Vagina (tissue), 2 donors: ENCODE measurements at regions not wholly inside any gene's neighbourhood (a gene's known extent, or its start where the extent isn't known, plus 50 kb on each side); places are given as distances from the start of the nearest gene placed in this dataset.

Experiments
- DNase-seq, 2 donors: peaks; one replicate each; pipeline ENCODE4 v3.0.0-alpha.2; 2017; ENCODE audit errors: extremely low spot score in 2 of 2
- H3K27ac ChIP-seq: fragments of 200-600 bp; sonication (generic); one replicate; pipeline ENCODE4 v1.5.1; 2019
- H3K27me3 ChIP-seq: fragments of 200-600 bp; sonication (generic); one replicate; pipeline ENCODE4 v1.5.1; 2019
- H3K36me3 ChIP-seq, 2 donors: fragments of 200-600 bp; sonication (generic); one replicate each; pipeline ENCODE4 v1.5.1; 2017 to 2019
- H3K4me1 ChIP-seq: fragments of 200-600 bp; sonication (generic); one replicate; pipeline ENCODE4 v1.5.1; 2019
- H3K4me3 ChIP-seq, 2 donors: fragments of 200-600 bp; sonication (generic); 1 replicate in 1 of 2; 2 replicates in 1 of 2; pipeline ENCODE4 v1.5.1; 2016 to 2019
- H3K9me3 ChIP-seq: fragments of 200-600 bp; sonication (generic); one replicate; pipeline ENCODE4 v1.5.1; 2019
- POLR2A ChIP-seq, 2 donors: fragments of 450-650 bp; IDR thresholded peaks; one replicate each; pipeline ENCODE4 v1.6.1; 2017; ENCODE audit warnings: antibody characterized with exemption in 2 of 2, mild to moderate bottlenecking in 2 of 2, moderate library complexity in 2 of 2
- POLR2AphosphoS5 ChIP-seq, 2 donors: sonication (generic); formaldehyde crosslinking; IDR thresholded peaks; one replicate each; pipeline ENCODE4 v1.9.0; 2017; ENCODE audit warnings: antibody characterized with exemption in 2 of 2, mild to moderate bottlenecking in 2 of 2, low read depth in 1 of 2; ENCODE audit not compliant: insufficient read depth in 1 of 2
- intact Hi-C: fragments of 100-400 bp; cut with DNase I; formaldehyde crosslinking; loops from one replicate; pipeline ENCODE4 v1.15.1; 2023
- TF ChIP-seq, protein P1 (sequence below), 3 experiments: fragments of 450-650 bp in 2 of 3; fragments of 200-600 bp in 1 of 3; sonication (generic) in 1 of 3; IDR thresholded peaks; one replicate each; pipeline ENCODE4 v1.5.1; 2017 to 2019; ENCODE audit warnings: antibody characterized with exemption in 3 of 3, mild to moderate bottlenecking in 2 of 3, moderate library complexity in 2 of 3

DNA sequence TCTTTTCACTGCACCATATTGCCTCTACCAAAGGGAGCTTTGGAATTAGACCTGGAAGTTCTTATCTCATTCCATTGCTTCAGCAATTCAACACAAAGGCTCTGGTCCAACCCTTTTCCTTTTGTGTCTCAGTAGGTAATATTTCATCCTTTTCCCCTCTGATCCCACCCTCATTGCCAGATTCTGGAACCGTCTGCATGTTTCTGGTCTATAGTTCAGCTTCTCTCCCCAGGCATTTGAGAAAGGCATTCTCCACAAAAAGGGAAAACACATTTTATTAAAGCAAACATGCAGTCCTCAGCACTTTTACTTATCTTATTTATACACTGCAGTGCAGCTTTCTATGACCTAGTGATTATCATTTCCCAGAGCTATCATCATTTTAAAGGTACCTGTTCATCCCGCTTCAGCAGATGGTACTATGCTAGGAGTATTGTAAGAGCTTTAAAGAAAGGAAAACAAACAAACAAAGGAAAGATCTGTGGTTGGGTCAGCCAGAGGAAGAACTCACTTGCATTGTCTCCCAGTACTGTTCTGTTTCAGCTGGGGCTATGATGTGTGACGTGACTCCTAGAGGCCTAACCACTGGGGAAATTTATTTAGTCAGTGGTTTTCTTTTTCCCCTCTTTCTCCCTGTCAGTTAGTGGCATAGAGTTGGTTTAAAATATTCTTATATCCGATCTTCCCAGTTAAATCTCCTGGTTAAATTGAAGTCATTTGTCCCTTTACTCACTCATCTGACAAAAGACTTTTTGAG lies 269.2 kb downstream of the TMEM38B start:
- no peak for DNase-seq
- Histone ChIP-seq H3K4me1 (no peaks in the 10 kb centered on the region), H3K4me3 (no peak overlapping the region), H3K27ac (no peak overlapping the region), H3K36me3 (no peaks in the 10 kb centered on the region), H3K9me3 (no peaks in the 10 kb centered on the region), H3K27me3 (no peaks in the 10 kb centered on the region)
- intact Hi-C loops: no loop called here
- TF ChIP-seq, protein P1, sequence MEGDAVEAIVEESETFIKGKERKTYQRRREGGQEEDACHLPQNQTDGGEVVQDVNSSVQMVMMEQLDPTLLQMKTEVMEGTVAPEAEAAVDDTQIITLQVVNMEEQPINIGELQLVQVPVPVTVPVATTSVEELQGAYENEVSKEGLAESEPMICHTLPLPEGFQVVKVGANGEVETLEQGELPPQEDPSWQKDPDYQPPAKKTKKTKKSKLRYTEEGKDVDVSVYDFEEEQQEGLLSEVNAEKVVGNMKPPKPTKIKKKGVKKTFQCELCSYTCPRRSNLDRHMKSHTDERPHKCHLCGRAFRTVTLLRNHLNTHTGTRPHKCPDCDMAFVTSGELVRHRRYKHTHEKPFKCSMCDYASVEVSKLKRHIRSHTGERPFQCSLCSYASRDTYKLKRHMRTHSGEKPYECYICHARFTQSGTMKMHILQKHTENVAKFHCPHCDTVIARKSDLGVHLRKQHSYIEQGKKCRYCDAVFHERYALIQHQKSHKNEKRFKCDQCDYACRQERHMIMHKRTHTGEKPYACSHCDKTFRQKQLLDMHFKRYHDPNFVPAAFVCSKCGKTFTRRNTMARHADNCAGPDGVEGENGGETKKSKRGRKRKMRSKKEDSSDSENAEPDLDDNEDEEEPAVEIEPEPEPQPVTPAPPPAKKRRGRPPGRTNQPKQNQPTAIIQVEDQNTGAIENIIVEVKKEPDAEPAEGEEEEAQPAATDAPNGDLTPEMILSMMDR (IDR thresholded peaks at IDR 0.05): no peak
- TF ChIP-seq POLR2AphosphoS5 (IDR thresholded peaks at IDR 0.05; ENCODE audit: insufficient read depth in 1 of 2, low read depth in 1 of 2) (no peak), POLR2A (IDR thresholded peaks at IDR 0.05) (no peak)

DNA sequence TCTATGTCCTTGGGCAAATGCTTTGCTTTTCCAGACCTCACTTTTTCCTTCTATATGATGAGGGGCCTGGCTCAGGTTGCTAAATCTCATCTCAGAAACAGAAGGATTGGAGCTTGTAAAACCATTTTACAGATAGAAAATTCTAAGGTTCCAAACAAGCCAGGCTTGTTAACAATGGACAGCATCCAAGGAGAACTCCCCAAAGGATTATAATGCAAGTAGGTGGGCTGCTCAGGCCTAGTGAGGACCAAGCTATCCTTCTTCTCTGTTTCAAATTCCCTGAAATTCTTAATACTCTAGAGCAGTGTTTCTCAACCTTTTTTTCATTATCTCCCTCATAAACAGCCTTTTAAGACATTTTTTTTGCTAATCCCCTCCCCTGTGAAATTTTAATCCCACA lies 269.8 kb downstream of the TMEM38B start:
- no peak for DNase-seq
- intact Hi-C loops: no loop called here

DNA sequence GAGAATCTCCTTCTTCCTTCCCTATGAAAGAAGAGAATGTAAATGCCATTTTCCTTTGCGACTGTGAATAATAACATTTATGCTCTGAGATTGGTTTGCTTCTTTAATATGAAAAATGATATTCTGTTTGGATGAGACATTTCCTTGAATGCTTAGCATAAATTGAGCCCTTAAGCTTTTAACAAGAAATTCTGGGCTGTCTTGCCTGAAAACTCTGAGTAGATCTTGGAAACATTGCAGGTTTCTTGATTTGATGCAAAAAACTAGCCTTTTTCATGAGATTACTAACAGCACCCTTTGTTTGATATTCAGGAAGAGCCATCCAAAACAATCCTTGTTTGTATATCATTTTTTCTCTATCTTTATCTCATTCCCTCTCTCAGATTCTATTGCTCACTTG lies 272.5 kb downstream of the TMEM38B start:
- no peak for DNase-seq

More for the DNA sequence above, 269.8 kb downstream of the TMEM38B start:
- Histone ChIP-seq H3K4me3 (no peak overlapping the region), H3K36me3 (no peaks in the 10 kb centered on the region), H3K4me1 (no peaks in the 10 kb centered on the region), H3K9me3 (no peaks in the 10 kb centered on the region), H3K27ac (no peak overlapping the region), H3K27me3 (no peaks in the 10 kb centered on the region)
- TF ChIP-seq POLR2A (IDR thresholded peaks at IDR 0.05) (no peak), POLR2AphosphoS5 (IDR thresholded peaks at IDR 0.05; ENCODE audit: insufficient read depth in 1 of 2, low read depth in 1 of 2) (no peak)
- TF ChIP-seq, protein P1 (IDR thresholded peaks at IDR 0.05): no peak

DNA sequence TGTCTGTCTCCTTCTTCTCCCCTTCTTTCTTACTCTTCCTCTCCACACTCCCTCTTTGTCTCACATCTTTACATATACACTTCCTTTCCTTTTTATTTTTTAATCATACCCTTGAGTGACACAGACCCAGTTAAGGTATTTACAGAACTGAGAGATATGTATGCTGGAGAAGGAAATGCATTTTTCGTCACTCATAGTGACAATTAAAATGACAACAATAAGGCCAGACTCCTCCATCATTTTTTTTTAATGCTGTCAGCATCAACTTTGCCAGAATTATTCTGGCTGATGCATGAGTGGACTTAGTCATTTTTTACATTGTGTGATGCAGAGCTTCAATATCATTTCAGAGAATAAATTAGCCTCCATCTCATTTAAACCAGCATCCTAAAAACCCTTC lies 272.9 kb downstream of the TMEM38B start:
- Histone ChIP-seq H3K9me3 (no peaks in the 10 kb centered on the region), H3K4me1 (no peaks in the 10 kb centered on the region), H3K27ac (no peak overlapping the region), H3K4me3 (no peak overlapping the region), H3K36me3 (no peaks in the 10 kb centered on the region), H3K27me3 (no peaks in the 10 kb centered on the region)
- TF ChIP-seq, protein P1 (IDR thresholded peaks at IDR 0.05): no peak
- no peak for TF ChIP-seq POLR2A (IDR thresholded peaks at IDR 0.05)
- TF ChIP-seq POLR2AphosphoS5 (IDR thresholded peaks at IDR 0.05; ENCODE audit: insufficient read depth in 1 of 2, low read depth in 1 of 2): no peak
- intact Hi-C loops: no loop called here
- DNase-seq: no peak

More for the DNA sequence above, 272.5 kb downstream of the TMEM38B start:
- no peaks in the 10 kb centered on the region for H3K9me3 ChIP-seq
- intact Hi-C loops: no loop called here
- H3K27me3 ChIP-seq: no peaks in the 10 kb centered on the region
- no peaks in the 10 kb centered on the region for H3K4me1 ChIP-seq
- TF ChIP-seq POLR2A (IDR thresholded peaks at IDR 0.05) (no peak), POLR2AphosphoS5 (IDR thresholded peaks at IDR 0.05; ENCODE audit: insufficient read depth in 1 of 2, low read depth in 1 of 2) (no peak)
- TF ChIP-seq, protein P1 (IDR thresholded peaks at IDR 0.05): no peak
- H3K27ac ChIP-seq: no peak overlapping the region
- no peaks in the 10 kb centered on the region for H3K36me3 ChIP-seq
- H3K4me3 ChIP-seq: no peak overlapping the region

DNA sequence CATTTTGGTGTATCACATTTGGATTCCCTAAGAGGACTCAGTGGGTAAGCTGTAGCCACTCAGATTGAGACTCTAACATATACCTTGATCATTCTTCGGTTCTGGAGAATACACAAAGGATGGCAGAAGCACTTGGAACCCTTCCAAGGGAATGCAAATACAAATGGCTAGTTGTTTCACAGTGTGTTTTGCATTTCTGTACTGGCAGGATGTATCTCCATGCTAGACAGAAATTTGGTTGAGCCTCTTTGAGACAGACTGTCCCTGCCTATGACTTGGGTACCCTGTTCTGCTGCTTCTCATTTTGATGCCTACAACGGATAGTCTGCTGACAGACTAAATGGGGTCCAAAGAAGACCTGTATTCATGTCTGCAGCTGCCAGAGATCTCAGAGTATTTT lies 273.5 kb downstream of the TMEM38B start:
- DNase-seq: no peak
- TF ChIP-seq, protein P1 (IDR thresholded peaks at IDR 0.05): no peak
- TF ChIP-seq POLR2AphosphoS5 (IDR thresholded peaks at IDR 0.05; ENCODE audit: insufficient read depth in 1 of 2, low read depth in 1 of 2) (no peak), POLR2A (IDR thresholded peaks at IDR 0.05) (no peak)
- no peaks in the 10 kb centered on the region for H3K9me3 ChIP-seq
- intact Hi-C loops: no loop called here
- no peaks in the 10 kb centered on the region for H3K36me3 ChIP-seq
- no peaks in the 10 kb centered on the region for H3K4me1 ChIP-seq
- no peak overlapping the region for H3K4me3 ChIP-seq
- no peak overlapping the region for H3K27ac ChIP-seq
- H3K27me3 ChIP-seq: no peaks in the 10 kb centered on the region
